HG02973 (cell line): ENCODE measurements at regions not wholly inside any gene's neighbourhood (a gene's known extent, or its start where the extent isn't known, plus 50 kb on each side); places are given as distances from the start of the nearest gene placed in this dataset.
A peak's percentile ranks its signal among the peaks of the same experiment; 100 is the strongest.
"Not testable (repeated sequence)": the region's sequence is repeated elsewhere in the genome, so short reads cannot be mapped to it uniquely, and the experiment has no call there.

Experiments used
- ATAC-seq: cut with Tn5 transposase; IDR thresholded peaks from one replicate; pipeline ENCODE4 v1.9.1; 2021; ENCODE audit warnings: moderate library complexity; ENCODE audit not compliant: unreplicated experiment

DNA sequence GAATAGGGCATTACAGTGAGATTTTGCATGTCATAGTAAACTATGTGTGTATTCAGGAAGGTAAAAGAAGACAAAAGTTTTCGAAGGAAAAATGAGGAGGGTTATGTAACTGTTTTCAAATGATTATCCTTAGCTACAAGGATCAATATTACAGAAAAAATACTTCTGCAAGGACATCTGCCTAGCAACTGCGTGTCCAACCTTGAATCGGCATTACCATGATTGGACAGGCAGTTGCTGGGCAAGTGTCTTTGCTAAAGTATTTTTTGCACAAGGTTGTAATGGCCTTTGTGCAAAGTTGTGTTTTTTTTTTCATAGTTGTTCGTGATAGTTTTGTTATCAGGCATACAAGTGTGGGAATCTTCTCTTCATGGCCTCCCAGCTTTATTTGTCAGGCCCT is 136.8 kb downstream of the FASLG start:
- no peak for ATAC-seq

DNA sequence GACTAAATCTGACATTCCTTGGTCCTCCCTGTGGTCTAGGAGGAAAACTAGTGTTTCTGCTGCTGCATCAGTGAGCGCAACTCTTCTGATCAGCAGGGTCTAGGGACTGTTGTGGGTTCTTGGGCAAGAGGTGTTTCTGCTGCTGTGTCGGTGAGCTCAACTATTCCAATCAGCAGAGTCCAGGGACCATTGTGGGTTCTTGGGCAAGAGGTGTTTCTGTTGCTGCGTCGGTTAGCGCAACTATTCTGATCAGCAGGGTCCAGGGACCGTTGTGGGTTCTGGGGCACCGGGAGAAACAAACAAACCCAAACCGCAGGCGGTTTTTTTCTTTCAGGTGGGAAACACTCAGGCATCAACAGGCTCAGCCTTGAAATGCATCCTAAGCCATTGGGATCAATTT is 140.9 kb downstream of the FASLG start:
- not testable (repeated sequence) for ATAC-seq

DNA sequence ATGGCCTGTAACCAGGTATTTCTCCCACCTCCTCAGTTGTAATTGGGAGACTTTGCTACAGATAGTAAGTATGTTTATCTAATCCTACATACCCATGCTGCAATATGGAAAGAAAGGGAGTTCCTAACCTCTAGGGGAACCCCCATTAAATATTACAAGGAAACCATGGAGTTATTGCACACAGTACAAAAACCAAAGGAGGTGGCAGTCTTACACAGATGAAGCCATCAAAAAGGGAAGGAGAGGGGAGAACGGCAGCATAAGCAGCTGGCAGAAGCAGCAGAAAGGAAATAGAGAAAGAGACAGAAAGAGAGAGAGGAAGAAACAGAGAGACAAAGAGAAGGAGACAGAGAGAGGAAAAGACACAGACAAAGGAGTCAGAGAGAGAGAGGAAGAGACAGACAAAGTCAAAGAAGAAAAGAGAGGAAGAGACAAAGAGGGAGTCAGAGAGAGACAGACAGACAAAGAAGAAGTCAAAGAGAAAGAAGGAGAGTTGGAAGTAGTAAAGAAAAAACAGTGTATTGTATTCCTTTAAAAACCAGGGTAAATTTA is 142.9 kb downstream of the FASLG start:
- ATAC-seq: no peak

DNA sequence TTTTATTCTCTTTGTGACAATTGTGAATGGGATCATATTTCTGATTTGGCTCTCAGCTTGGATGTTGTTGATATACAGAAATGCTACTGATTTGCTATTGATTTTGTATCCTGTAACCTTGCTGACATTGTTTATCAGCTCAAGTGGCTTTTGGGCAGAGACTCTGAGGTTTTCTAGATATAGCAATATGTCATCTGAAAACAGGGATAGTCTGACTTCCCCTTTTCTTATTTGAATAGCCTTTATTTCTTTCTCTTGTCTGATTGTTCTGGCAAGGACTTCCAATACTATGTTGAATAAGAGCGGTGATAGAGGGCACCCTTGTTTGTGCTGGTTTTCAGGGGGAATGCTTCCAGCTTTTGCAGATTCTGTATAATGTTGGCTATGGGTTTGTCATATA is 150.8 kb downstream of the FASLG start:
- ATAC-seq: no peak

DNA sequence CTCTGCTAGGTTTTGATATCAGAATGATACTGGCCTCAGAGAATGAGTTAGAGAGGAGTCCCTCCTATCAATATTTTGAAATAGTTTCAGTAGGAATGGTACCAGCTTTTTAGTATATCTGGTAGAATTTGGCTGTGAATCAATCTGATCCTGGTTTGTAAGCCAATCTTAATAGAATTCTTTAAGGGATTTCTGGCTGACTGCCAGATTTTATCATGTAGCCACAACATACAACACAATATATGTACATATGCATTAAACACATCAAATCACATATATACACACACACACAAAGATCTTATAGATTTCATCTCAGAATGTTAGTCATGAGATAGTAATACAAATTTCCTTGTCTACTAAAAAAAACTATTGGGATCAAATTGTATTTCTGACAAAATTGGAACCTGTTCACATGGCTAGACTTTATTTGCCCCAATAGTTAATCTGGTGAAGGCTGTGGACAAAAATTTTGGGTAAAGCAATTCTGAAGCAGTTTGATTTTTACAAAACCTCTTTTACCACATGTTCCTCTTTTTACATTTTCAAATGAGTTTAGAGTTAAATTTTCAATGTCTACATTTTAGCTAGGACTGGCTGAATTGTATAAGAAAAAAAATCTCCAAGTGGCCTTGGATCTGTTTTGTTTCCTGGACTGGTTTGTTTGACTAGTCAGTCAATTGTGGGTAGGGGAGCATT is 151.7 kb downstream of the FASLG start:
- no peak for ATAC-seq

DNA sequence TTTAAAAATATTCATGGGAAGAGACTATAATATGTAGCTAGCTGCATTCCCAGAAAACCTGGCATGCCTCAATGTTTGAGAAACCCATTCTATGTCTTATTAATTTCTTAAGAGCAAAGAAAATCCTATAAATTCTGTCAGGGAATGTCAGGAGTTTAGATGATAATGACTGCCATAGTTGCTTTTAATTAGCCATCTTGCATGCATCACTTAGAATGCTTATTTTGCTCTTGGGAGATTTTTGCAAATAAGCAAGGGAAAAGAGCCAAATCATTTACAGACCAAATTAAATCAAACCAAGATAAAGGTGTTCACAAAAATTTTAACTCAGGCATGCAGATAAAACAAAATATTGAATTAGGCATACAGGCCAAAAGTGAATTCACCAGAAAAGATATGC is 152.8 kb downstream of the FASLG start:
- ATAC-seq: no peak

DNA sequence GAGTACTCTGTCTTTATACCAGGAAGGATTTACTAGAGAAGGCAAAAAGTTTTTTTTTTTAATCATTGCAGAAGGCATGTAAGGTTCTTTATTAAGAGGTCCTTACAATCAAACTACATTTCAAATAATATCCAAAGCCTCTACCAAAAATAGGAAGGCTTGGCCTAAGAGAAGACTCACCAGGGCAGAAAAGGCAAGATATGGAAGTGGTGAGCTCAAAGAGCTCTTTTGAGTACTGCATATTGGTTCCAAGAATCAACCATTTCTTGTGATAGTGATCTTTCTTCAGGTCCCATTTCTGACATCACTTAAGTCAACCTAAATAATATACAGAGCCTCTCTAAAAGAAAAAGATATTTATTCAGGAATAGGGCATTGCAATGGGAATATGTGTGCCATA is 153.2 kb downstream of the FASLG start:
- no peak for ATAC-seq

DNA sequence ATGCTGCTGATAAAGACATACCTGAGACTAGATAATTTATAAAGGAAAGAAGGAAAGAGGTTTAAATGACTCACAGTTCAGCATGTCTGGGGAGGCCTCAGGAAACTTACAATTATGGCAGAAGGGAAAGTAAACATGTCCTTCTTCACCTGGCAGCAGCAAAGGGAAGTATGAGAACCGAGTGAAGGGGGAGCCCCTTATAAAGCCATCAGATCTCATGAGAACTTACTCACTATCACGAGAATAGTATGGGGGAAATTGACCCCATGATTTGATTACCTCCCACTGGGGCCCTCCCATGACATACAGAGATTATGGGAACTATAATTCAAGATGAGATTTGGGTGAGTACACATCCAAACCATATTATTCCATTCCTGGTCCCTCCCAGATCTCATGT is 154.4 kb downstream of the FASLG start:
- ATAC-seq: no peak

DNA sequence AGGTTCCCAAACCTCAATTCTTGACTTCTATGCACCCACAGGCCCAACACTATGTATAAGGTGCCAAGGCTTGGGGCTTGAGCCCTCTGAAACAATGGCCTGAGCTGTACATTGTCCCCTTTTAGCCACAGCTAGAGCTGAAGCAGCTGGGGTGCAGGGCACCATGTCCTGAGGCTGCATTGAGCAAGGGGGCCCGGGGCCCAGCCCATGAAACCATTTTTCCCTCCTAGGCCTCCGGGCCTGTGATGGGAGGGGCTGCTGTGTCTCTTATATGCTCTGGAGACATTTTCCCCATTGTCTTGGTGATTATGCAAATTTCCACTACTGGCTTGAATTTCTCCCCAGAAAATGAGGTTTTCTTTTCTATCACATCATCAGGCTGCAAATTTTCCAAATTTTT is 155.5 kb downstream of the FASLG start:
- ATAC-seq: no peak

DNA sequence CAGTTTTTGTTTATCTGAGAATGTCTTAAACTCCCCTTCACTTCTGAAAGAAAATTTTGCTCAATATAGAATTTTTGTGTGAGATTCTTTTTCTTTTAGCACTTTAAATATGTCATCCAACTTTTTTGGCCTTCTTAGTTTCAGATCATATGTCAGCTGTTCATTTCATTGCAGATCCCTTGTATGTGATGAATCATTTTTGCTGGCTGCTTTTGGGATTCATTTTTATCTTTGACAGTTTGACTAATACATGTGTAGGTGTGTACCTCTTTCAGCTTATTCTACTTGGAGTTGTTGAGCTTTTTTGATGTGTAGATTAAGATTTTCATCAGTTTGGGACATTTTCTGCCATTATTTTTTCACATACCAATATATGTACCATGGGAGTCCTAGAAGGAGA is 156.8 kb downstream of the FASLG start:
- no peak for ATAC-seq

DNA sequence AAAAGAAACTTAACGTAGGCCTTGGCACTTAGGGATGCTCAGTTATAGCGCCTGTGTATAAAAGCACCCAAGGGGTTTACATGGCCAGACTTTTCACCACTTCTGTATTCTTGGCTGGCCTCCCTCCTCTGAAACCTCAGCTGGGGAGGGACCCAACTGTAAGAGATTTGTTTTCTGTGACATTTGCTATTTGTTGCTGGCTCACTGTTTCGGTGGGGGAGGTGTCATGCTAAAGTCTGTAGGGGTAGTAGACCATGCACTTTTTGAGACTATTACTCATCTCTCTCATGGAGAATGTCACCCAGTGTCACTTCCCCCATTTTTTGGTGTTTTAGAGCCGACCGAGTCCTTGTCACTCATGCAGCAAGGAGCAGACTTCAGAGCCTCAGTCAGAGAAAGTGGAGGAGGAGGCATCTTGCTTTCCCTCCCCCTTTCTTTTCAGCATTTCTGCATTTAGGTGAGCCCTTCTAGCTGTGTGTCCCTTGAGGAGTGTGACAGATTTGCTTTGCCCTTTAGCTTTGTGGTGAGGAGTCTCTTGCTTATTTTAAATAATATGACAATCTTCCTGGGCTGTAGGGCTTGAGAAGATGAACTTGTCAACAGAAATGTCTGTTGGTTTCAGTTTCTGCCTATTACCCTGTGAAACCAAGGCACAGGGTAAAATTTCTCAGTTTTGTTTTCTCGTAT is 160.1 kb downstream of the FASLG start:
- peak; percentile 94 for ATAC-seq

DNA sequence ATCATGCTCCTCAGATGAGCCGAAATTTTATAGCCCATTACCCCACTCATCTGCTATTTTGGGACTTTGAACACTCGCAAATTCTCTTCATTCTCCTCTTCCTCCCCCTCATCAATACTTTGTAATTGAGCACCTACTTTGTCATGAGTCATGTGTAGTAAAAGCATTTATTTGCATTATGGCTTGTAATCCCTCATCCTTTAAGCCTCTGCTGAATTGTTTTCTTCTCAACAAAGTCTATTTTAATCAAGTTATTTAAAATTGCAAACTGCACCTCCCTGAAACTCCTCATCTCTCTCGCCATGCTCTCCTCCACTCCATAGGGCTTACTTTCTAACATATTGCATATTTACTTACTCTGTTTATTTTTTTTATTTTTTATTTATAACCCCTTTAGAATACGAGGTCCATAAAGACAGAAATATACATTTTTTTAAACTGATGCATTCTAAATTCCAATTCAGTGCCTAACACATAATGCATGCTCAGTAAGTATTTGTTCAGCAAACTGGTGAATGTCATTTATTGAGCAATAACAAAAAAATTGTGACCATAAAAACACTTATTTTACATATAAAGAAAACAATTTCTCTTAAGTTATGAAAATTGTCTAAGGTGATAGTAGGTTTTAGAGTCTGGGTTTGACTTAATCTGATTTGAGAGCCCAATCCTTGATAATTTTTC is 161.7 kb downstream of the FASLG start:
- no peak for ATAC-seq

DNA sequence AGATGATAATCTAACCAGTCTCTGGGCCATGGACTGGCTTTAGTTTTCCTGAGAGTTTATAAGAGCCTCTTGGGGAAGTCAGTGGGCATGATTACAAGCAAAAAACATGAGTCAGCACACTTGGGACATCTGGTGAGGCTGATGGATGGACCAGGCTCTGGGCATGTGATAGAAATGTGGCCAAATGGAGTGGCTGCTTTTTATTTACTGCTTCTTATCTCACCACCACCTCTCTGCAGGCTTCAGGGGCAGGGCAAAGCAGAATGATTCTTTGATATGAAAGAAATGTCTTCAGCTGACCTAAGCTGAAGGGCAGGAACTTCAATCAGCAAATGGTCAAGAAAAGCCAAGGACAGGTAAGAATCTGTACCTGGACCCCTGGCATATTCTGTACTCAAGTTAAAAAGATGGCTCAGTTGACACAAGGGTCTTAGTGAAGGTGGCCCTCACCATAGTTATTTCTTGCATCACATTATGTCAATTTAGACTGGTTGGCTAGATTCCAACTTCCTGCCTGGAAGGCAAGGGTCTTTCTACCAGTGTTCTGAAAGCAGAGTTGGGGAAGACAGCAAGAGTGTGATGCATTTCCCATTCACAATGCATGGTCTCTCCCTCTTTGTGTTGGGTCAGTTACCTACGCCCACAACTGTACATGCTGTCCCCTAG is 162.8 kb downstream of the FASLG start:
- ATAC-seq: no peak

DNA sequence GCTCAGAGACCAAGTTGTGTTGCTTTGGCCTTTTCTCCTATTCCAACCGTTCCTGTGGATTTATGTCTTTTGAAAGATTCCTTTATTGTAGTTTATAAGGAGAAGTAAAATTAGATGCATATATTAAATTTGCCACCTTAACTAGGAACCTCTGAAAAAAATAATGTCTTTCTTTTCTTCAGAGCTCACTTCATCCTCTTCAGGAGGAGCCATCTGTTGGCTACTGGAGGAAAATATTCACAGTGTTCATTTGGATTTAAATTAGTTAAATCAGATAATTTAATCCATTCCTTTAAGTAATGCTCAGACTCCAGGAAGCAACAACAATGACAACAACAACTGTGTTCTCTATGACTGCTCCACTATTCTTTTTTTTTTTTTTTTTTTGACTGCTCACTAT is 164.0 kb downstream of the FASLG start:
- no peak for ATAC-seq

DNA sequence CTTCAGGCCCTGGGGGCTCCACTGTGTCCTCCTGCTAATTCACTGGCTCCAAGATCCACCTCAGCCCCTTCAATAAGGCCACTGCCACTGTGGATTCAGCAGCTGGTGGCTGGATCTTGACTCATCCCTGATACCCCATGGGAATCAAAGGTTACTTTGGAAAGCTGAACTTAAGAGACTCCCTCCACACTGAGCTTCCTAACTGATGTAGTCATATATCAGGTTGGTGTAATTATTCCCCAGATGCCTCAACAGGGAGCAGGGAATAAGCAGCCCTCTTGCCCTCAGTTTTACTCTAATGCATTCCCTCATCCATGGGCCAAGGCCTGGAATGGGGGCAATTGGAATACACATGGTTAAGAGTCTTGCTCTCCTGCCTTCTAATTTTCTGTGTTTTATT is 164.6 kb downstream of the FASLG start:
- no peak for ATAC-seq

DNA sequence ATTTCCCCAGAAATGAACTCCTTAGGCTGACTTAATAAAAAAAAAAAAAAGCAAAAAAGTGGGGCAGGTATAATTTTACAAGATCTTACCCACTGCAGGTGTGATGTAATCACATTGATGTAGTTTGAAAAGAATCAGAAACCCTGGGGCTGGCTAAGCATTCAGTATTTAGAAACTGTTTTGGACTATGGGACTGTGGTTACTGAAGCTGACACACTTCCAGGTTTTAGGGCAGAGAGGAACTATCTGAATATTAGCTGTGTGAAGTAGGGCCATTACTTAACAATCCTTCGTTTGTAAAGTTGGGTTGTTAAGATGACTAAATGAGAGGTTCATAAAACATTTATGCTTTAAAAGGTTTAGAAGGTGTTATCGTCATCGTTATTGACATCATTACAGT is 165.3 kb downstream of the FASLG start:
- no peak for ATAC-seq

DNA sequence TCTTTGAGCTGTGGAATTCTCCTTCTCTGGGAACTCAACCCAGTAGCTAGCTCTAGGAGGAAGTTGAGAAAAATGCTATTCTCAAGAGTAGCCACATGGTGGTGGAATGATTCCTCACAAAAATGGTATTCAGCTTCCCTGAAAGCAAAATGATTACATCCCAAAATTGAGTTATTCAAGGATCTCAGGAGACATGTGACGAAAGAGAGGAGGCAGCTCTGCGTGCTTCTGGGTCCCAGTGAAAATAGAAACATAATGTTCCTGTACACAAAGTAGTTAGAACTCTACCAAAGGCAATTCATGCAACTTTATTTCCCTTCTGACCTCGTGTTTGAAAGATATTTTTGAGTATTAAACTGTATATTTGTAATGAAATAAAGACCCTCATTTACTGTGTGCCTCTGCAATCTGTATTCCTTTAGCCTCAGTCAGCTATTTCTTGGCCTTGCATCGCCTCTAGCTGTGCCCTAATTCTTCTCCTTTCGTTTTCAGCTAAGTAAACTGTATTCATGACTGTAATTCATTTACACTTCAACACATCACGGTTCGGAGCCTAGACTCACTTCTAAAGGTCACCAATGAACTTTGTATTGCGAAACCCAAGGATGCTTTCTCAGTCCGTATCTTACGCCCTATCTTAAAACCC is 167.3 kb downstream of the FASLG start:
- ATAC-seq: no peak

DNA sequence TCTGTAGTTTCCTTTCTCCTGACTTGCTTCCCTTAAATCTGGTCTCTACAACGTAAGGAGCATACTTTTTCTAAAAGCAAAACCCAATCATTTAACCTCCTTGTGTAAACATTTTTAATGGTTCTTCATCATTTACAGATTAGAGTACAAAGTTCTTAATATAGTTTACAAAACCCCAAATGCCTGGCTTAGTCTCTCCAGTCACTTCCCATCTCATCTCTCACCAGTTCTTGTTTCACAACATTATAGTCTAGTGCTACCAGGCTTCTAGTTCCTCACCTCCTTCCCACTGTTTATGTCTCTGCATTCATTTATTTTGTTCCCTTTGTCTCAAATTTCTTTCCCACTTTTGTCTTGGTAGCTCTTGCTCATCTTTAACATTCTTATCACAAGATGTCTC is 168.4 kb downstream of the FASLG start:
- ATAC-seq: no peak

DNA sequence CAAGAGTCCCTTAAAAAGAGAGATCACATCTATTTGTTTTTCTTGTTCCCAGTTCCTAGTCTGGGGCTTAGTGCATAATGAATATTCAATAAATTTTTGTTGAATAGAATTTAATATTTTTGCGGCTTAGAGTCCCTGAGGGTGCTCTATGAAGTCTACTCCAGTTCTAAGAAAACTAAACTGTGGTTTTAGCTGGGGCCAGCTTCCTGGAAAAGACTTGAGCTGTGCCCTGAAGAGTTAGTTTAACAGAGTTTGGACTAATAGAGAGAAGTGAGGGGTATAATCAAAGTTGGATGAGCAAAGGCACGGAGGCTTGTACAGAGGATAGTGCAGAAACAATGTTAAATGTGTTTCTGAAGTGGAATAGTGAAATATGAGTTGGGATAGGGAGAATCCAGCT is 168.9 kb downstream of the FASLG start:
- ATAC-seq: no peak

DNA sequence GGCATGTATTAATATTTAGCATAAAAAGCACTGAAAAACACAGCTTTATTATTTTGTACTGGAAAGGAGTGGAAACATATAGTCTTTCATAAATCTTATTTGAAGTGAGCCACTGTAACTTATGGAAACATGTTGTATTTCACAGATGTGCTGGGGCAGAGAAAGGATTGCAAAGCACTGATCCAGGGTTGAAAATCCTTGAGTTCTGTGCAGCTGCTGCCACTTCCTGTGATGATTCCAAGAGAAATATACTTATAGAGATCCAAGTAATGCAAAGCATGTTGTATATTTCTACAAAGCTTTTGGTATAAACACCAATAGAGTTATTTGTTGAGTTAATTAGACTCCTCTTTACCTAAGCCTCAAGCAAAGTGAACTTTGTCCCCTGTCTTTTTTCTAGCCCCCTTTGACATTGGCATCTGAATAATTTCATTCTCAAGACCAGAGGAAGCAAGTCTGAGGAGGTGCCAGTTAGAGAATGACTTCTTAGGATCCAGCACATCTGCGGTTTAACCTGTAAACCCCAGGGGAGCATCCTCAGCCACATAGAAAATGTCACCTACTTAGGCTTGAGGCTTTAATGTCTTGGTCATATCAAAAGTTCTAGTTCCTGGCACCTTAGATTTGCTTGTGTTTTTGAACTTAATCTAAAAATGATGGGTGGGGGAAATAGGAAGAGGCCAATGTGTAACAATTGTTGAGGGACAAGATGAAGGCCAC is 173.3 kb downstream of the FASLG start:
- ATAC-seq: no peak
